SK-N-SH treated with all-trans-retinoic acid at 6 μM for 48 hours (cell line): ENCODE measurements at regions not wholly inside any gene's neighbourhood (a gene's known extent, or its start where the extent isn't known, plus 50 kb on each side); places are given as distances from the start of the nearest gene placed in this dataset.

Experiments
- ARNTL ChIP-seq: fragments of 450-650 bp; formaldehyde crosslinking; IDR thresholded peaks from 2 replicates; pipeline ENCODE4 v1.5.0; 2020; ENCODE audit warnings: low read depth, mild to moderate bottlenecking, moderate library complexity, borderline replicate concordance
- ESRRG ChIP-seq: fragments of 250-450 bp; sonication (Bioruptor Pico); IDR thresholded peaks from 2 replicates; pipeline ENCODE4 v1.6.1; 2021; ENCODE audit warnings: mild to moderate bottlenecking
- POU6F1 ChIP-seq: fragments of 250-450 bp; sonication (Bioruptor Pico); IDR thresholded peaks from 2 replicates; pipeline ENCODE4 v1.8.0; 2021; ENCODE audit warnings: low read depth, mild to moderate bottlenecking, moderate library complexity, borderline replicate concordance

GRCh38 chr18:76169733-76170132 lies 325.3 kb downstream of the ZNF516 start:
- TF ChIP-seq POU6F1 (no peak), ESRRG (no peak), ARNTL (CRISPR knock-in tag) (no peak)
